HG02623 (cell line): ENCODE measurements at regions not wholly inside any gene's neighbourhood (a gene's known extent, or its start where the extent isn't known, plus 50 kb on each side); places are given as distances from the start of the nearest gene placed in this dataset.

ENCODE experiments used
- ATAC-seq: cut with Tn5 transposase; IDR thresholded peaks from one replicate; pipeline ENCODE4 v1.9.1; 2021; ENCODE audit warnings: moderate library complexity; ENCODE audit not compliant: unreplicated experiment

- ATAC-seq, result no peak
These were observed 55.0 kb upstream of the PKDCC start for GRCh38 chr2:41992671-41993434.

GRCh38 chr2:41993435-41993925 is 54.3 kb upstream of the PKDCC start:
- ATAC-seq, result no peak

- no peak for ATAC-seq
These were observed 53.6 kb upstream of the PKDCC start for GRCh38 chr2:41994233-41994637.

GRCh38 chr2:41994661-41995060 is 53.2 kb upstream of the PKDCC start:
- no peak for ATAC-seq

- no peak for ATAC-seq
These were observed 50.3 kb upstream of the PKDCC start for GRCh38 chr2:41997561-41997960.
